Dendritic cell treated with granulocyte-macrophage colony-stimulating factor and Interleukin-4, amounts not matched to agents 40 ng/mL and 50 ng/mL, for 4 days (primary cell): ENCODE measurements at regions not wholly inside any gene's neighbourhood (a gene's known extent, or its start where the extent isn't known, plus 50 kb on each side); places are given as distances from the start of the nearest gene placed in this dataset.

ENCODE experiments used
- H3K27ac Mint-ChIP-seq: one replicate; pipeline ENCODE4 v1.8.0; 2022; ENCODE audit warnings: mild to moderate bottlenecking, mixed read lengths
- H3K27me3 Mint-ChIP-seq: one replicate; pipeline ENCODE4 v1.8.0; 2022; ENCODE audit warnings: mild to moderate bottlenecking, mixed read lengths
- H3K36me3 Mint-ChIP-seq: one replicate; pipeline ENCODE4 v1.8.0; 2022; ENCODE audit warnings: low read depth, mixed read lengths
- H3K4me1 Mint-ChIP-seq: one replicate; pipeline ENCODE4 v1.8.0; 2022; ENCODE audit warnings: low read depth, mixed read lengths
- H3K4me3 Mint-ChIP-seq: one replicate; pipeline ENCODE4 v1.8.0; 2022; ENCODE audit warnings: mild to moderate bottlenecking, moderate library complexity, mixed read lengths
- H3K9me3 Mint-ChIP-seq: one replicate; pipeline ENCODE4 v1.8.0; 2022; ENCODE audit warnings: mixed read lengths
- intact Hi-C: fragments of 100-400 bp; cut with micrococcal nuclease; formaldehyde crosslinking; loops from one replicate; pipeline ENCODE4 v1.15.0; 2022

DNA sequence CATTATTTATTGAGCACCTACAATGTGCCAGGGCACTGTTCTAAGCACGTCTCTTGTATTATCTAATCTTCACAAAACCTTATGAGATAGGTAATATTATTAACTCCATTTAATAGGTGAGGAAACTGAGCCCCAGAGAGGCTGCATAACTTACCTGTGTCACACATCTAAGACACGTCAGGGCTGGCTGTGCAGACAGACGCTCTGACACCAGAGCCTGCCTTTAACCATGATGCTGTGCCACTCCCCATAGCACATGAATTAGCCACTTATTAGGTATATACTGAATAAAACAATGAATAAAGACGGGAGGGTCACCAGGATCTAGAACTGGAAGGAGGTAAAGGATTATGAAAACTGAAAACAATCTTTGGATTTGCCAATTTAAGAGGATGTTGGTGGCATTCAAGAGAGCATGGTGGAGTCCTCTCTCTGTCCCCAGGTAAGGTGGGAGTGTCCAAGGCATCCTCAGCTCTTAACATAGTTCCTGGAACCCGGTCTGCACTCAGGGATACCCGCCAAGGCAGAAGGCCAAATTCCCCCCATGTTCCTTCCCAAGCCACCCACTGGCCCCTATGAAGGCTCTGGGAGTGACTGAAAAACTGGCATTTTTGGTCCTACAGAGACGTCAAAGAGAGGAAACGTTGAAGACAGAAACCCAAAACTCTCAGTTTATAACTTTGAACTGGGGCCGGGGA is 479.7 kb downstream of the FOXO1 start:
- H3K36me3 Mint-ChIP-seq: no peaks in the 10 kb centered on the region
- peaks cover 7% of the 10 kb centered on the region for H3K27me3 Mint-ChIP-seq
- intact Hi-C loops: no loop called here
- peaks cover 8% of the 10 kb centered on the region for H3K4me1 Mint-ChIP-seq
- H3K27ac Mint-ChIP-seq: no peak overlapping the region
- no peak overlapping the region for H3K4me3 Mint-ChIP-seq
- H3K9me3 Mint-ChIP-seq: no peaks in the 10 kb centered on the region

DNA sequence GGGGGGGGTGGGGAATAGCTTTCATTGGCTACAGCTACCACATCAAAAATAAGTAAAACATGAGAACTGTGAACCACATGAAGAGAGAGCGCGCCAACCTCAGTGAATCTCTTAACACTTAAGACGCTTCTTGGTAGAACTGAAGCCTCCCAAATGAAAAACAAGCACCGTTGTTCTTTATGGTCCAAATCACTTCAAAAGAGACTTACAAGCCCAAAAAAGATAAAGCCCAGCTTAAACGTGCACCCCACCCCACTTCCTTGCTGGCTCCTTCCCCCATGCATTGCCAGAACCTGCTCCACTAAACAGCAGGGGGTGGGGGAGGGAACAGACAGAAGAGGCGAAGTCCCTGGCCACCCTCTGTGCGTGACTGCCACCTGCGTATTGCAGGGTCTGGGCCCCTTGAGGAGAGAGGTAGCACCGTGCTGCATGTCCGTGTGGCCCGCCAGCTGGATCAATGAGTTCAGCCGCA is 479.1 kb downstream of the FOXO1 start:
- no peaks in the 10 kb centered on the region for H3K36me3 Mint-ChIP-seq
- H3K27me3 Mint-ChIP-seq: peaks cover 7% of the 10 kb centered on the region
- H3K9me3 Mint-ChIP-seq: no peaks in the 10 kb centered on the region
- intact Hi-C loops: no loop called here
- no peak overlapping the region for H3K4me3 Mint-ChIP-seq
- H3K4me1 Mint-ChIP-seq: peaks cover 8% of the 10 kb centered on the region
- no peak overlapping the region for H3K27ac Mint-ChIP-seq

- H3K9me3 Mint-ChIP-seq: no peaks in the 10 kb centered on the region
- peaks cover 9% of the 10 kb centered on the region for H3K27me3 Mint-ChIP-seq
- no peaks in the 10 kb centered on the region for H3K36me3 Mint-ChIP-seq
- H3K27ac Mint-ChIP-seq: no peak overlapping the region
- intact Hi-C loops: no loop called here
- no peak overlapping the region for H3K4me3 Mint-ChIP-seq
- peaks cover 8% of the 10 kb centered on the region for H3K4me1 Mint-ChIP-seq
Observed at GRCh38 chr13:40187841-40188591, 478.4 kb downstream of the FOXO1 start.

DNA sequence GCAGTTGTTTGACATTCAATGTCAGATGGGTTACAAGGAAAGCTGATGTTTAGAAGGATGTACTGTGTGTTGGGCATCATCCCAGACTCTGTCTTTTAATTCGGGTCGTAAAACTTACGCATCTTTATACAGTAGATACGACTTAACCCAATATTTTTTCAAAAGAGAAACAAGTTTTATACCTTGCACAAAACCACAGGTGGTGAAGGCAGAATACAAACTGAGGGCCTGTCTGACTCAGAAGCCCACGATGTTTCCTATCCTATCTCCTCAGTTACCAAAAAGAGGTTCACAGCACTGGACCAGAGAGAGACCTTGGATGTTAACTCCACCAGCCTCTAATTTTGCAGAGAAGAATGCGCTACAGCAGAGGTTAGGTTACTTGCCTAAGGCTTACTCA is 477.0 kb downstream of the FOXO1 start:
- Mint-ChIP-seq H3K27me3 (peaks cover 11% of the 10 kb centered on the region), H3K4me3 (no peak overlapping the region), H3K27ac (no peak overlapping the region), H3K4me1 (peaks cover 8% of the 10 kb centered on the region), H3K36me3 (no peaks in the 10 kb centered on the region), H3K9me3 (no peaks in the 10 kb centered on the region)
- intact Hi-C loops: no loop called here

DNA sequence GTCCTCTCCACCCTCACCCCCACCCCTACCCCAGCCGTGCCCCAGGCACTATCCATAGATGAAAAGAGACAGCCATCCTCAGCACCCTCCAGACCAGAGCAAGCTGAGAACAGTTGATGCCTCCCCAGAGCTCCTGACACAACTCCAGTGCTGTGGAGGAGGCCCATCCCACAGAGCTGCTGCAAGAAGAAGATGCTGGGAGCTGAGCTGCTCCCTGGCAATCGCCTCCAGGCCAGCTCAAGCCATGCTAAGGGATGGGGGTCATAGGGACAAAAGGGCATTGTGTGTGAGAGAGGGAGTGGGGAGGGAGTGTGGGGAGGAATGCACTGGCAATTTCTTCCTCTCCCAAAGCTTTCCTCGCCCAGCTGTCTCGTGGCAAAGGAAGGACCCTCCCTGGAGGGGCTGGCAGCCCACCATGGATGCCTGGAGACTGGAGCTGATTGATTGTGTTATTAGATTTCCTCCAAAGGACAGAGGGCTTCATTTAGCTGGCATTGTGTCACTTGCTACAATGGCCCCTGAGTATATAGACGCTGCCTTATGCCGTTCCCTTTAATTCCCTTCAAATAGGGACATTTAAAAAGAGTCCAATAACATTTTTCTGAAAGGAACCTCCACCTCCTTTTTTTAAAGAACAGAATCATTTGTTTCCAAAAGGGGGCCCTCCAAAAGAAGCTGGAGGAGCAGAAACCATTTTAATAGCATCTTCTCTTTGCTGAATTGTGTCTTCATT is 476.4 kb downstream of the FOXO1 start:
- H3K27me3 Mint-ChIP-seq: peaks cover 11% of the 10 kb centered on the region
- intact Hi-C loops: no loop called here
- no peak overlapping the region for H3K4me3 Mint-ChIP-seq
- H3K9me3 Mint-ChIP-seq: no peaks in the 10 kb centered on the region
- H3K4me1 Mint-ChIP-seq: peaks cover 5% of the 10 kb centered on the region
- no peak overlapping the region for H3K27ac Mint-ChIP-seq
- no peaks in the 10 kb centered on the region for H3K36me3 Mint-ChIP-seq

DNA sequence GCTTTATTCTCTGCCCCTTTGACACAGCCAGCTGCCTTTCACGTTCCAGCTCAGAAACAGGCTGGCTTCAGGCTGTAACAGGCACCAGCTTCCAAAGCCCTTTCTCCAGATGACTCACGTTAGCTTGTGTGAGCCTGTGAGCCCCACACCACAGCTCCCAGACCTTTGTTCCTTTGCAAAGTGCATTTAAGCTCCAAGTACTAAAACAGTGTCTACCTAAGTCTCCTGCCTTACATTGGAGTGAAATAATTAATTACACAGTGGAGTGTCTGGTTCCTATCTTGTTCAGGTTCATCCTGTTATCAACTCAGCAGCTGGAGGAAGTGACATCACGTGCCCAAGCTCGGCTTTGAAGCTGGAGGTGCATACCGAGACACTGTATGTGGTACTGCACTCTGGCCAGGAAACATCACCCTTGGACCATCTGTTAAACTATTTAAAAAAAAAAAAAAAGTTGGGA is 475.8 kb downstream of the FOXO1 start:
- no peak overlapping the region for H3K4me3 Mint-ChIP-seq
- H3K4me1 Mint-ChIP-seq: no peaks in the 10 kb centered on the region
- intact Hi-C loops: no loop called here
- no peak overlapping the region for H3K27ac Mint-ChIP-seq
- peaks cover 11% of the 10 kb centered on the region for H3K27me3 Mint-ChIP-seq
- no peaks in the 10 kb centered on the region for H3K36me3 Mint-ChIP-seq
- no peaks in the 10 kb centered on the region for H3K9me3 Mint-ChIP-seq

- H3K9me3 Mint-ChIP-seq: no peaks in the 10 kb centered on the region
- no peak overlapping the region for H3K27ac Mint-ChIP-seq
- peaks cover 11% of the 10 kb centered on the region for H3K27me3 Mint-ChIP-seq
- H3K36me3 Mint-ChIP-seq: no peaks in the 10 kb centered on the region
- no peaks in the 10 kb centered on the region for H3K4me1 Mint-ChIP-seq
- no peak overlapping the region for H3K4me3 Mint-ChIP-seq
- intact Hi-C loops: no loop called here
Observed at GRCh38 chr13:40191186-40191980, 475.1 kb downstream of the FOXO1 start.

- no peaks in the 10 kb centered on the region for H3K9me3 Mint-ChIP-seq
- intact Hi-C loops: no loop called here
- no peak overlapping the region for H3K4me3 Mint-ChIP-seq
- no peaks in the 10 kb centered on the region for H3K4me1 Mint-ChIP-seq
- H3K27ac Mint-ChIP-seq: no peak overlapping the region
- H3K36me3 Mint-ChIP-seq: no peaks in the 10 kb centered on the region
- H3K27me3 Mint-ChIP-seq: peaks cover 11% of the 10 kb centered on the region
Observed at GRCh38 chr13:40192452-40192851, 474.0 kb downstream of the FOXO1 start.

DNA sequence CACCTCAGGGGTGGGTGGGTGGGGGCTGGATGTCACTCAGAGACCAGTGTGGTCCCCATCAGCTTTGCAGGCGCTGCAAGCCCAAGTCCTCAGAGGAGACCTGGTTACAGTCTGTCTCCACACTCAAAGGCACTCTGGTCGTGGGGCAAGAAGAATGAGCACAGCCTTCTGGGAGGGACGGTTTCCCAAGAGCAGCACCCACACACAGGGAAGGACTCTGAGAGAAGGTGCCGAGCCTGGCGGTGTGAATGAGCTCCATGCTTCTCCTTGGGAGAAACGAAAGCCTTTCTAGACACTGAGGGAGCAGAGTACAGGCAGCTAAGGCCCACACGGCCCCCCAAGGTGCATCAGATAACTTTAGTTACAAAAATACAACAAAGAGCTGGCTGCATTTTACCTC is 473.6 kb downstream of the FOXO1 start:
- intact Hi-C loops: no loop called here
- Mint-ChIP-seq H3K4me3 (no peak overlapping the region), H3K36me3 (no peaks in the 10 kb centered on the region), H3K9me3 (no peaks in the 10 kb centered on the region), H3K27ac (no peak overlapping the region), H3K27me3 (peaks cover 11% of the 10 kb centered on the region), H3K4me1 (no peaks in the 10 kb centered on the region)

DNA sequence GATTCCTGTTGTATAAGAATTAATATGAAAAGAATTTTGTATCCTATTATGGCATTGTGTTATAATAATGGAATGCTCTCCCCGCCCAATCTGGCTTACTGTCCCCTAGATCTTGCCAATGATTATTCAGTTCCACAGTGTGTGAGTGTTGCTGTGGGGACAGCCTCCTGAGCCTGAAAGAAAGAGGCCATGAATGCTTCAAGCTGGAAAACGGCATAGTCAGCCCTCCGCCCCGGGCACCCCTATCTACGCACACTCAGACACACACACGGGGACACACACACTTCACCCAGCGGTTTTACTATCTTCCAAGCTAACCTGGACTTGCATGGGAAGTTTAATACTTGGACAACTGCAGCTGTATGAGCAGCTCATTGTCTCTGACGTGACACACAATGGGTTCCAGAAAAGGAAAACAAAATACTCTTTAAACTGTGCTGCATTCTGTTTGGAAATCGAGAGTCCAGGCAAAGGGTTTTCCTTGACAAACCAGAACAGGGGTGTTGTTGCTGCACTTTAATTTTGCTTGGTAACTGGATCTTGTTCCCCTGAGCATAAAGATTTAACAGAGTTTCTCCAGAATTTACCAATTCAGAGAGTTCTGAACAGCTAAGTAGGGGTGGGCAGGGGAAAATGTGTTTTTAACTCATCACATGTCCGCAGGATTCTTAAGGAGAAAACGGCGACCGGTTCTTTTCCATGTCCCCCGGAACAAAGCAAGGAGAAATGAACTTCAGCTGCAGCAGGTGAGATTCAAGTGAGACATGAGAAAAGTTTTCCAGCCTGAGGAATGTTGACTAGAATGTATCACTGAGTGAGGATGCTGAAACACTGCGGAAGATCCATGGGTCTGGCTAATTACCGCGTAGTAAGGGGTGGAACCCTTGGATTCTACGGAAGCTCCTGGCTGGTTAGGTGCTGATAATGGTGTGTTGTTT is 472.9 kb downstream of the FOXO1 start:
- H3K36me3 Mint-ChIP-seq: no peaks in the 10 kb centered on the region
- no peak overlapping the region for H3K27ac Mint-ChIP-seq
- H3K9me3 Mint-ChIP-seq: no peaks in the 10 kb centered on the region
- intact Hi-C loops: no loop called here
- no peak overlapping the region for H3K4me3 Mint-ChIP-seq
- H3K4me1 Mint-ChIP-seq: no peaks in the 10 kb centered on the region
- H3K27me3 Mint-ChIP-seq: peaks cover 11% of the 10 kb centered on the region

GRCh38 chr13:40194224-40194806 is 472.1 kb downstream of the FOXO1 start:
- Mint-ChIP-seq H3K27me3 (peaks cover 11% of the 10 kb centered on the region), H3K4me3 (no peak overlapping the region), H3K9me3 (no peaks in the 10 kb centered on the region), H3K27ac (no peak overlapping the region), H3K36me3 (no peaks in the 10 kb centered on the region), H3K4me1 (no peaks in the 10 kb centered on the region)
- intact Hi-C loops: no loop called here

DNA sequence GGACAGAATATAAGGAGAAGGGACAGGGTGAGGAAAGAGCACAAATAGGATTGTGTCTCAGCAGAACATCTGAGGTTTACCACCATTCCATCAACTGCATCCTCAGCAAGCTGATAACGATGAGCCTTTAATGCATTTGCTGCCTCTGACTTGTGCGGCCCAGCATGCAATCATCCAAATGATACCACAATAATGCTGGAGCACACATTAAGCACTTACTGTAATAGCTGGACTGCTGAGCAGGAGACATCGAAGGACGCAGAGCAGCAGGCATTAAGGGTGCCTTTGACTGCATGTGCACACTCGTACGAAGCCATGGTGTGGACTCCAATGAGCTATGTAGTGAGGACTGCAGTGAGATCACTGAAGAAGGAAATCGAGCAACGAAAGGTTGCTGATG is 469.4 kb downstream of the FOXO1 start:
- Mint-ChIP-seq H3K4me3 (no peak overlapping the region), H3K27me3 (peaks cover 4% of the 10 kb centered on the region), H3K36me3 (no peaks in the 10 kb centered on the region), H3K4me1 (peaks cover 10% of the 10 kb centered on the region), H3K9me3 (no peaks in the 10 kb centered on the region), H3K27ac (no peak overlapping the region)
- intact Hi-C loops: no loop called here
